GM18502 (cell line): ENCODE measurements at regions not wholly inside any gene's neighbourhood (a gene's known extent, or its start where the extent isn't known, plus 50 kb on each side); places are given as distances from the start of the nearest gene placed in this dataset.
"Not testable (repeated sequence)": the region's sequence is repeated elsewhere in the genome, so short reads cannot be mapped to it uniquely, and the experiment has no call there.

Source experiments
- ATAC-seq: cut with Tn5 transposase; IDR thresholded peaks from one replicate; pipeline ENCODE4 v1.9.1; 2021; ENCODE audit warnings: mild to moderate bottlenecking; ENCODE audit not compliant: unreplicated experiment, poor library complexity

DNA sequence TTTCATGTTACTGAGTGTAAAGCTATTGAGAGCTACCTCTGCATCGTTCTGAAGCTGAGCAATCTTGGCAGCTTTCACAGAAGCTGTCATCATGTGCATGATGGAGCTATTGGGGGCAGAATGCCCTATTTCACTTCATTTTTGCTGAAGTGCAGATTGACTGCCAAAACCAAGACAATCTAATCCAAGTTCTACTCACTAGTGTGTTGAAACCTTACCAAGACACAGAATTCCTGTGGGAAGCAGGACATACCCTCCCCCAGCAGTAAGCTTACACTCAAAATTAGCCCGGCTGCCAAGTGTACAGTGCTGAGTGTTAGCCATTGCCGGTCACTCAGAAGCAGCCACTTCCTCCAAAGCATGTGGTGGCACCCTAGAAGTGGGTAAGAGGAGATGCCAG is 177.3 kb upstream of the TENT5A start:
- ATAC-seq = no peak

DNA sequence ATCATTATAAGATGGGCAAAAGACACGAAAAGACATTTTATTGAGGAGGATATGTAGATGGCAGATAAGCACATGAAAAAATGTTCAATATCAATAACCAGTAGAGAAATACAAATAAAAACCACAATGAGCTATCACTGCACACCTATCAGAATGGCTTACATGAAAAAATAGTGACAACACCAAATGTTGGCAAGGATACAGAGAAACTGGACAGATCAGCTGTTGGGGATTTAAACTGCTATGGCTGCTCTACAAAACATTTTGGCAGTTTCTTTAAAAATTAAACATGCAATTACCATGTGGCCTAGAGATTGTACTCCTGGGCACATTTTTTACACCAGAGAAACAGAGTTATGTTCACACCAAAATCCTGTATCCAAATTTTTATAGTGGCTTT is 172.7 kb upstream of the TENT5A start:
- ATAC-seq = no peak

DNA sequence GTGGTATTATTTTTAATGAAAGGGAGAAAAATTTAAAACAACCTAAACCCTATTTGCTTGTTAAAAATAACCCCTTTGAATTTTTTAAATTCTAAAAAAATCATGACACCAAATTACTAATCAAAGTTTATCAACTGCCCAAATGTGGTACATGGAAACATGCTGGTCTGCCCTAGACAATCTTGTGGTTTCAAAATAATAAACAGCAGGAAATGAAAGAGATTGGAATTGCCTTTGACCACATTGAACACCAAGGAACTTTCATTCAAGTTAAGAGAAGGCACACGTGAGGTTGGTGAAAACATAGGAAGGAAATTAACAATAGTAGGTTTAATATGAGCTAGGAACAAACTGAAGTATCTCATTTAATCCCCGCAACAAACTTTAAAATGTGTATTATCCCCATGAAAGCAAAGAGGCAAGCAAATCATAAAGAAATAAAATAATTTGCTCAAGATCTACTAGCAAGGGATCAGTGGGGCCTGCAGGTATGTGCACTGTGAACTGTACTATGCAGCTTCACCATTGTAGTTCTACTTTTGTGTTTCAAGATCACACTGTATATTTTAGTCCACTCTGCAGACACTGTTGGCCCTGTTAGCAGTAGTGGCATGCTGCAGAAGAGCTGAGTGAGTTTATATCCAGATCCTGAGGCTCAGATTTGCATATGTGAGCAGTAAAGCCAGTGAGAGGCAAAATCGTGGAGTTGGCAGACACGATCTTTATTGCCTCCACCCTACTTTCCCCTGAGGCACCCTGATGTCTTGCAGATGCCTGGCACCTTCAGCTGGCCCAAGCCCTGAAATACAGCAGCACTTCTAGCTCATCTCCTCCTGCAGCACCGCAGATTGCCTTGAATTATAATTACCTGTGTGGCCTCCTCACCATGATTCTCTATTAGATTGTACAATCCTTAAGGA is 157.8 kb upstream of the TENT5A start:
- no peak for ATAC-seq

DNA sequence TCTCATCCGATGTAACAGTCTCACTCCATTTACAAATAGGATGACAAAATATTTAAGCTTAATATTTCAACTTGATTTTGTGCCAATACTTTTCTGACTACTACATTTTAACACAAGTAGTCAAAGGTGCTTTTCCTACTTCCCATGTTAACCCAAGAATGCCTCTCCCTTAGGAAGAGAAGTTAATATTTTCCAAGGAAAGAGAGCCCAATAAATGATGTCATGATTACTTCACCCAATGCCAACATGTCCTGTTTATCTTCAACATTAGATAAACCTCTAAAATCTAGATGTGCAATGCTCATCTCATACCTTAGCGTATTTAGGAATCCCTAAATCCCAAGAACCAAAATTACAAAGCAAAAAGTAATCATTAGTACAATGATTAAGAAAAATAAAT is 156.7 kb upstream of the TENT5A start:
- ATAC-seq = no peak

DNA sequence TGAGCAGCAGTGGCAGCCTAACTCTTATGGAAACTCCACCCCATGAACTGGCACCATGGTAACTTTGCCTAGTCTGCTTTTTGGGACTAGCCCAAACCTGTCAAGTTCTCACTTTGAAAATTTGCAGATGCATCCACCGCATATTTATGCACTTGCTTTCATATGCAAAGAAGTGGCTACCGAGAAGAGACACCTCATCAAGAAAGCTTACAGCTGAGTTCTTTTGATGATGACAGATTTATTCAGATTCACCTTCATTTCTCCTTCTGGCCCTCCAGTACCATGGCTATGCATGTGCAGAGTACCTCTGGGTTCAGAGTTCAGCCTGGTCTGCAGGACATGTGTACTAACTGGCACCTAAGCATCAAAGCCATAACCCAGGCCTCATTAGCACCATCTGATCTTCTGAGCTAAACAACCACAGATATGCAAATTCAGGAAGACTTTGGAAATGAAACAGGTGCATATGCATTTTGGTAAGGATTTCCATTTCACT is 154.3 kb upstream of the TENT5A start:
- no peak for ATAC-seq

DNA sequence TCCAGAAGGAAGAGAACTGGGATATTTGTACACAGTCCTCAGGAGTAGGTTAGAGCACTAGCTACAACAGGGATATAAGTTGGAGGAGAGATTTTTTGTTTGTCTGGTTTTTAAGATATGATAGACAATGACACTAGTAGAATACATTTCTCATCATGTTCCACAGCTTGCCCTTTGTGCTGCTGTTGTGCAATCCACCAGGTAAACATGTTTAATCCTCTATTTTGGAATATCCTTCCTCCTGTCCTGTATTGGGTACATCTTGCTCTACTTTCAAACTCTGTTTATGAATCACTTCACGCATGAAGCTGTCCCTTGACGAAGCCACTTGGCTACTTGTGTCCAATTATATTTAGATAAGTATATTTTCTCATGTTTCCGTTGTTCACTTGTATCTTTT is 153.6 kb upstream of the TENT5A start:
- no peak for ATAC-seq

DNA sequence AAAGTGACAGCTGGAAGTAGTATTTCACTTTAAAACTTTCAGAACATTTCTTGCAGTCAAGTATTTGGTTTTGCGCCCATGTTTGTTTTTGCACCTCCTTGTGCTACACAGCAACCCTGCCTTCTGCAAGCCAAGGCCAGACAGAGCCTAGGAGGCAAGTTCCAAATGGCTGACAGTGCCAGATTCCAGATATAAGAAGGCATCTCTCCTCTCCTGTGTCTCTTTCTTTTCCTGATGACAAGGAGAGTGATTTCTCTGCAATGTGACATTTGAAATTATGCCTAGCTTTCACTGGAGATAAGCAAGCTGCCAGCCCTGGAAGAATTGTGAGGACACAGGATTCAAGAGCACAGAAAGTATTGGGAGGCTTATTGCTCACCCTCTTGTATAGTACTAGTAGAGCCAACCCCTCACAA is 149.1 kb upstream of the TENT5A start:
- no peak for ATAC-seq

DNA sequence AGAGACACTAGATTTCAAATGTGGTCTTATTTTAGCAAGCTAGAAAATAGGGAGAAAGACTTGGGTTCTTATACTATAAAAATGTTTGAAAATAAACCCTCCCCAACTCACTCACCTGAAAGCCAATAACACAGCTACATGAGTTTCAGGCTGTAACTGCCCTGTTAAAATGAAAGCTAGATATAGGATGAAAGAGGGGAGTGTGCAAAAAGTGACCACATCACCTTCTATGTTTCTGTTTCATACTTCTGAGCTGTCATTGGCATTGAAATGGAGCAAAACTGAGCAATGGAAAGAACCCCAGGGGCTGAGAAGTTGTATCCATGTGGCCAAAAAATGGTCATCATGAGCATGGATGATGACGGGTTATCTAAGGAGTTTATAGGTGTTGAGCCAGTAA is 148.1 kb upstream of the TENT5A start:
- peak; percentile 67 for ATAC-seq

DNA sequence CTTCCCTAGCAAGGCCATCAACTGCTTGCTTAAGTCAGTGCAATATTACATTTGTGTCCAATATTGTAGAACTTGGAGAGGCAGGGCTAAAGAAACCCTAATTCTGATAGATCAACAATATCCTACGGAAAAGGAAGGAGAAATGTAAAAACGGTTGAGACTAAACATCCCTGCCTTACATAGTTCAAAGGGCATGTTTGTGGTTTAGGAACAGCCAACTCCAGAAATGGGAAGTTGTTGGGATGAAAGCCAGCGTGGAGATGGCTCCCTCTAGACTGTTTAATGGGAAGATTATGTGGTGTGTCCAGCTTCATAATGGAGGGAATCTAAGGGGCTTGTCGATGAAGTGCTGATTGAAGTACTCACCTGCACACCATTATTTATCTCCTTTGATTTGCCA is 145.3 kb upstream of the TENT5A start:
- ATAC-seq = no peak

DNA sequence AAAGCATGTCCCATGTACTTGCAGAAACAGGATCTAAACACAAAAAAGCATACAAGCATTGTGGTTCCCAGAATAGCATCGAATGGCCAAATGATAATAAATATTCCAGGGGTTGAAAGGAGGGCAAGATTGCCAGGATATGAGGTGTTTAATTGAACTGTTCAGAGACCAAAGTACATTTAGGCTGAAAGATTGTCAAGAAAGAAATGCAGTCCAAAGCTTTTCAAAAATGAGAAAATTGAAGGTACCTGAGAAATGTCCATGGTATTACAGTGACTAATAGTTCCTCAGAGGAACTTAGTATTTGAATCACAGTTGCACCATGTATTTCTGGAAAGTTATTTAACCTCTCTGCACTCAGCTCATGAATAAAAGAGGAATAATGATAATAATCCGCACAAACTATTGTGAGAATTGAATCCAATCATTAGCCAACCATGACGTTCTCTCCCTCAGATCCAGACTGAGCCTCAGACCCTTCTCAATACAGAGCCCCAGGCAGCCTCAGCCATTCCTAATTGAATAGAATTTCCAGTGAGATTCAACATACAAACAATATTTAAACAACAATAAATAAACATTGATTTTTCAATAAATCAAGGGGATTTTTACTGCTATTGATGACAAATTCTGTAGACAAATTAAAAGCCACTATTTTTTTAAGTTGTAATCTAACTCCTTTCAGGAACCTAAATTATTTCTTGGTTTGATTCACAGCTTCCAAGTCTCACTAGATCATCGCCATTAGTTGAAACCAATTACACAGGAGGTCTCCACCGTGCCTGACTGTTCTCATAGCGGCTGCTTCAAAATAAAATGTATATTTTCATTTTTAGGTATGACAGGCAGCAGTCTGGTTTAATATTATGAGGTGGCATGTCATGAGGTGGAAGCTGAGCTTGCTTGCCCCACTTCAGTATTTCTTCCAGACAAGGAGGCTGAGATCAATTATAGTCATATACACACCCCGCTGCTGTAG is 144.3 kb upstream of the TENT5A start:
- no peak for ATAC-seq

DNA sequence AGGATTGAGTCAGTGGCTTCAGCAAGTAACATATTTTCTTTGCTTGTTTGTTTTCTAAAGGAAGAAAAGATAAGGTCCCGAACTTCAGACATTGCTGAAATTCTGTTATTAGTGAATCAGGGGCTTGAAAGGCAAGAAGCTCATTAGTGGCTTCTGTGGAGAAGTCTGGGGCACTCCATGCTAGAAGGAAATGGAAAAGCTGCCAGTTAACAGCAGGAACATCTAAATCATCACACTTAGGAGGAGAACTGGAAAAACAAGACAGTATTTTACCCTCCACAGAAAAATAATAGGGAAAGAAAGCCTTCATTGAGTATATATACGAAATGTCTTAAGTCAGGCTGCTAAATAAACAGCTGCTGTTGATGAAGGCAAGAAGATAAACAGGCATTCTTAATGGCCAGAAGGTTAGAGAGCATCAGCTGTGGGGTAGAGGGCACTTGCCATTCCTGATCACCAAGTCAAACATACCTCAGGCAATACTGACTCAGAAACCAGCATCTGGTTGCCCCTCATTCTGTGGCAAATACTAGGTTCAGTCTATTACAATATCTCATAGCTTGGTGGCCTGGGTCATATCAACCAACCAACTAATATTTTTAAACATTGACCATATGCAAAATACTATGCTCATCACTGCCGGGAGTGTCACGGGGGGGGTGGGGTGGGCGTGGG is 143.2 kb upstream of the TENT5A start:
- no peak for ATAC-seq

DNA sequence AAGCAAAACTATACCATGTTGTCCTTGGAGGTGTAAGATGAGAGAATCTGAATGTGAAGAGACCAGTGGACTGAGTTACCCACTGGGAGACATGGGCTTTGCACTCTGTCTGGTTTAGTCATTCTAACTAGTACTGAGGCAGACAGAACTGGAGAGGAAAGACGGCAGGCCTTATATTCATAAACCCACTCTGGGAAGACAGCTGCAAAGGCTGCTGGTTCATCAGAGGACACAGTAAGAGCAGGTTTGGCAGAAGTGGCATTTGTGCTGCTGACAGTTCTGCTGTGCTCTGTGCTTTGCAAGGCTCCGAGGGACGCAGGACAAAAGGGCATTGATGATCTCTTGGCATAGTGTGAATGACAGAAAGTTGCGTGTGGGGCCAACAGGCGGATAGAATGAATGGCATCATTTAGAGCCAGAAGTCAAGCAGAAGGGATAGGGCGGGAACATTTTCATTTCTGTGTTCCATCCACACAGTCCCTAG is 142.3 kb upstream of the TENT5A start:
- no peak for ATAC-seq

DNA sequence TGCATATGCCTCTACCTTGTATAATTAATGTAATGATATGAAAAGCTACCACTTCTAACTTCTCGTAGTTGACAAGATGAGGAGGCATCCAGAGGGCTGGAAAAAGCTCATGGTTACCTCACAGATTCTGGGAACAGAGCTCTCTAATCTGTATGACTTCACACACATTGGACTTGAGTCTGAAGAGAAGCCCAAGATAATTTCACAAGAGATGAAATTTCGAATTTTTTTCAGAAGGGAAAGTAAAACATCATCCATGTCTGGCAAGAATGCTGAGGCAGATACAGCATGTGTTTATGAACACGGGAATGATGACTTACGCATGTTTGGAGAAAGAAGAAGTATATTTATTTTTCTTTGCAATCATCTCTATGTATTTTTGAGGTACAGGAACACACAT is 141.8 kb upstream of the TENT5A start:
- no peak for ATAC-seq

DNA sequence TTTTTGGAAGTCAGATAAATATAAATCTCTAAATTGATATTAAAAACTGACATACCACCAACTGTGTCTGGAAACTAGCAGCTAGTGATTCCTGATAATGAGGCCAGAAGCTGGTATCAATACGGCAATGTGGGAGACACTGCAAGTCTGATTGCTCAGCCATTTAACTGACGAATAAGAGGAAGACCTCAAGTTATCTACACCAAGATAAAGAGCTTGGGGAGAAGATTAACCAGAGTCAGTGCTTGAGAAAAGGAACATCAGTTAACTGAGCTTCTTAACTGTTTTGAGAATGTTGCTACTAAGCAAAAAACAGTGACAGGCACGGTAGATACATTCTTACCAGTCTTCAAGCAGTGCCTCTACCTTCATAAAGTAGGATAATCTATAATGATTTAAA is 140.4 kb upstream of the TENT5A start:
- ATAC-seq = no peak

DNA sequence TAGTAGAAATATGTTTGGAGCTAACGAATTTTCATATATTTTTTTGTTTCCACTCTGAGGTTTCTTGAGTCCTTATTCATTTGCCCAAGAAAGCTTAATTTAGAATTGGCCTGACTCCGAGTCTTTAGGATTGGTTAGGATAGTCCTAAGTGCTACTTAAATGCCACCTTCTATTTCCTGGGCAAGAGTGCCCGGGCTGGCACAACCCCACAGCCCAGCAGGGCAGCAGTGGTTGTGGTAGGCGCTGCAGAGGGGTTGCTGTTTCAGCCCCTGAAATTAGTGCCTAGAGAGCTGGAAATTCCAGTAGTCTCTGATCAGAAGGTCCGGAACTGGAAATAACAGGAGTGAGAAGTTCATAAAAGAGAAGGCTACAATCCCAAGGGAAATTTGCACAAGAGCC is 139.4 kb upstream of the TENT5A start:
- no peak for ATAC-seq

DNA sequence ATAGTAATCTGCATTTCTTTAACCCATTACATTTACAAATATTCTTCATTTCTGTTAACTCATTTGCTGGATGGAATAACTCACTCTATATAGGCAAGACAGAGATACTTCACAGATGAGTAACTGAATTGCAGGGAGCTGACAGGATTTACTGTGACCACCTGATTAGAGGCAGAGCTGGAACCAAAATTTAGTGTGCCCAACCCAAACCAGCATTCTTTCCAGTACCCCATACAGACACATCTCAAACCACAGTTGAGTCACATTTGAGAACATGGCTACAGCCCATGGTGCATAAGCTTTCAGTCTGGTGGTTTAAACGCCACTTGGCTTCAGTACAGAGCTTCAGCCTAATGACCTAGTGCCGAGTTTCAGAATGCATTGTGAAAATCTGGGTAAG is 138.4 kb upstream of the TENT5A start:
- ATAC-seq = no peak

DNA sequence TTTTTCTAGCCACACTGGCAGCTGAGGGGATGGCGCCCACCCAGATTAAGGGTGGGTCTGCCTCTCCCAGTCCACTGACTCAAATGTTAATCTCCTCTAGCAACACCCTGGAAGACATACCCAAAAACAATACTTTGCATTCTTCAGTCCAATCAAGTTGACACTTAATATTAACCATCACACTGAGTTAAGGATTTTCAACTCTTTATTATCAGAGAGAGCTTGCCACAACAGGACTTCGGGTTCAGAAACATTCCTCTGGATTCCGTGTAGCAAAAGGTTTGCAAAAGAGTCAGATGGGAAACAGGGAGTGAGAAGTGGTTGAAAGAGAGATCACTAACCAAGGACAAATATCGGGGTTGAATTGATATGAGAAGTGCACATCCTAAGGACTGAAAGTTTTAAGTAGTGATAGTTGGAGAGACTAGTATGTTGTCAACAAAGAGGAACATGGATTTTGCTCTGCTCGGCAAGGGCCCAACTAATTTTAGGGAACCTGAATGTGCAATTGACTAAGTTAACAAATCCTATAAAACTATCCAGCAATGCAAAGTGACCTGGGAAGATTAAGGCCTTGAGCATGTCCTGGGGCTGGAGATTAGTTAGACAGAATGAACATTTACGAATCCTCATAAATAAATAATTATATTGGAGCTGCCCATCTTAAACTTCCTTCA is 137.0 kb upstream of the TENT5A start:
- no peak for ATAC-seq

DNA sequence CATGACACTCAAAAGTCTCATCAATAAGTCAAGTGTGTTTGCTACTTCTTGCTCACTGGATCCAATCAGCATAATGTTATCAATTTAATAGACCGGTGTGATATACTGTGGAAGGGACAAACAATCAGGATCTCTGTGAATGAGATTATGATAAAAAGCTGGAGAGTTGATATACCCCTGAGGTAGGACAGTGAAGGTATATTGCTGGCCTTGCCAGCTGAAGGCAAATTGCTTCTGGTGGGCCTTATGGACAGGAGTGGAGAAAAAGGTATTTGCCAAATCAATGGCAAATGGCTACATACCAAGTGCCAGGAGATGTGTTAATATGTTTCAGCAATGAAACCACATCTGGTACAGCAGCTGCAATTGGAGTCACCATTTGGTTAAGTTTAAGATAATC is 134.4 kb upstream of the TENT5A start:
- ATAC-seq = not testable (repeated sequence)

DNA sequence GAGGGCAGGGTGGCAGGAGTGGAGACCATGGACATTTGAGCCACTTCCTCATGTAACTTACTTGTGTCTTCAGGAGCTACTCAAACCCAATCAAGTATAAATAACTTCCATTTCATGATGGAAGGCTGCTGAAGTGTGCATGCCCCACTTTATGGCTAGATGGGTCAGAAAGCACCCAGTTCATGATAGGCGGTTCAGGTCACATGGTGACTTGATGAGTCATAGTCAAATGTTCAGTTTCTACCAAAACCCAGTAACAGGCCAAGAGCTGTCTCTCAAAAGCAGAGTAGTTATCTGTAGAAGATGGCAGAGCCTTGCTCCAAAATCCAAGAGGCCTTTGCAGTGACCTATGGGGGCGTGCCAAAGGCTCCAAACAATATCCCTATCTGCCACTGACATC is 133.7 kb upstream of the TENT5A start:
- no peak for ATAC-seq

DNA sequence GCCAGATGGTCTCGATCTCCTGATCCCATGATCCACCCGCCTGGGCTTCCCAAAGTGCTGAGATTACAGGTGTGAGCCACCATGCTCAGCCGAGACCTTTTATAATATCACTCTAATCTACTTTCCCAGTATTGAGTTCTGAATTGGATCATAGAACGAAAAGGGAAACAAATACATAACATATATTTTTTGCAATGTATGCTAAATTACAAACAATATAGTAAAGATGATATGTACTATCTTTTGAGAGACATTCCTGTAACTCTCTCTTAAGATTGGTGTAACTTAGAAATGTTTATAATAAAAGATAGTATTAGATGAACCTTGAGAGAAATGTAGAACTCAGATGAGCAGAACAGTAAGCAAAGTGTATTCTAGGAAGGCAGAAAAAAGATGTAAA is 129.2 kb upstream of the TENT5A start:
- ATAC-seq = no peak
